NT2/D1 (cell line): ENCODE measurements at regions not wholly inside any gene's neighbourhood (a gene's known extent, or its start where the extent isn't known, plus 50 kb on each side); places are given as distances from the start of the nearest gene placed in this dataset.

Experiments
- DNase-seq: peaks from one replicate; pipeline ENCODE4 v3.0.0-alpha.2; 2011; ENCODE audit warnings: low read depth, low spot score
- H3K27me3 ChIP-seq: 2 replicates; pipeline ENCODE4 v1.6.0; 2011; ENCODE audit warnings: mild to moderate bottlenecking; ENCODE audit not compliant: insufficient read length, insufficient read depth
- H3K36me3 ChIP-seq: 2 replicates; pipeline ENCODE4 v1.6.1; 2011; ENCODE audit warnings: mild to moderate bottlenecking, low read length, mixed read lengths; ENCODE audit not compliant: insufficient read depth, insufficient read length
- H3K4me1 ChIP-seq: 2 replicates; pipeline ENCODE4 v1.5.1; 2011; ENCODE audit not compliant: insufficient read depth, insufficient read length
- H3K4me3 ChIP-seq: 2 replicates; pipeline ENCODE4 v1.5.1; 2011; ENCODE audit warnings: low read depth; ENCODE audit not compliant: insufficient read length
- H3K9ac ChIP-seq: 2 replicates; pipeline ENCODE4 v1.6.0; 2011; ENCODE audit warnings: low read depth; ENCODE audit not compliant: insufficient read length
- H3K9me3 ChIP-seq: 2 replicates; pipeline ENCODE4 v1.5.1; 2011; ENCODE audit warnings: mild to moderate bottlenecking, low read length; ENCODE audit not compliant: insufficient read depth
- SUZ12 ChIP-seq: IDR thresholded peaks from 2 replicates; pipeline ENCODE4 v1.6.1; 2011; ENCODE audit not compliant: insufficient read length, insufficient read depth; ENCODE audit errors: extremely low read depth
- YY1 ChIP-seq: IDR thresholded peaks from 2 replicates; pipeline ENCODE4 v1.6.1; 2011; ENCODE audit not compliant: insufficient read length, insufficient read depth
- ZNF274 ChIP-seq: IDR thresholded peaks from 2 replicates; pipeline ENCODE4 v1.6.1; 2011; ENCODE audit warnings: mild to moderate bottlenecking, low read depth, low read length

DNA sequence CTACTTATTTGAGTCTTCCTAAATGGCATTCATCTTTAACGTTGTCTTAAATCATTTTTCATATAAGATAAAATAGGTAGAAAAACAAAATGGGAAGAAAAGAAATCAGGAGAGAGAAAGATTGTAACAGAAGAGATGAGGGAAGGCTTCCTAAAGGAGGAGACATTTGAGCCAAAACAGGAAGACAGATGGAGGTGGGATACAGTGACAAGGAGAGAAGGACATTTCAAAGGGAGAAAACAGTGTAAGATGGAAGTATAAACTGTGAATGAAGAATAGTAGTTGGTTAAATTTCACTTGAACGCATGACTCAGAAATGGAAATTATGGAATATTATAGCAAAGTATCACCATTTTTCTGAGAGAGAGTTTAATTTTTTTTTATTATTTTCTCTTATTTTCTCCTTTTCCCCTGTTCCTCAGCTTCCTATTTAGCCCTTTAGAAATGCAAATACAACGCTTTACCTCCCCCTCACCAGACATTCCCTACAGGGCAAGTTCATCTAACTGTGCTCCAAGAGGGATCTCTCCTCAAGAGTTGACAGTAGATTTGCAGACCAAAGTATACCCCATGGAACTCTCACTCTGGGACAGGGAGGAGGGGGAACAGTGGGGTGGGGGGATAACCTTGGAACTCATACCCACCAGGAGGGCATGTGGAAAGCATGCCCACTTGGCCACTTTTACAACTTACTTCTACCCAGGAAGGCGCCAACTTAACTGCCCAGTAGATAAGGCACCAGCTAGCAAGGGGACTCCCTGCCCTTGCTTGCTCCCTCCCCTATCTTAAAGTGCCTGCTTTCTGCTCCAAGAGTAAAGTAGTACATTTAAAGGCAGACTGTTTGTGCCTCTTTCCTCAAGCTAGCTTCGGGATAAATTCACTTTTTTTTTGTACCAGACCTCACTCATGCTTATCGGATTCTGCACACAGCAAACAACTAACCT is 304.7 kb upstream of the POU5F2 start:
- no peaks in the 10 kb centered on the region for H3K4me1 ChIP-seq
- H3K4me3 ChIP-seq = no peak overlapping the region
- TF ChIP-seq YY1 = no peak
- no peak for TF ChIP-seq ZNF274
- TF ChIP-seq SUZ12 = no peak
- no peaks in the 10 kb centered on the region for H3K27me3 ChIP-seq
- H3K9me3 ChIP-seq = peaks cover 13% of the 10 kb centered on the region; the same call in 1 of the 2 replicates
- no peak overlapping the region for H3K9ac ChIP-seq
- peak; percentile 43 for DNase-seq
- no peaks in the 10 kb centered on the region for H3K36me3 ChIP-seq

DNA sequence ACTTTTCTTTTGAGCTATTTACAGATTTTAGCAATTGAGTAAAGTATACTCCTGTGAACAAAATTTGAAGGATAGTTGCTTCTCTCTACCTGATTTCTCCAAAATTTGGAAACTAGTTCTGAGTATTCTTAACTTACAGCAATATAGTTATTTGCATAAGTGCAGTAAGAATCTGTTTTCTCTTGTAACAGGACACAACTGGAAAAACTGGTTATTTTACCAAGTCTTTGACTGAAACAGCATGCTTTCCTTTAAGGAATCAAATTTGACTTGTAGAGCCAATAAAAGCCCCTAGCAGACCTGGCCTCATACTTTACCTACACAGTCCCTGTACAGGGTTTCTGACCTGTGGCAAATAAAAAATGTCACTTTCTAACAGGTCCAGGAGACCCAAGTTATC is 301.9 kb upstream of the POU5F2 start:
- Histone ChIP-seq H3K9ac (no peak overlapping the region), H3K9me3 (peaks cover 13% of the 10 kb centered on the region; the same call in 1 of the 2 replicates), H3K36me3 (no peaks in the 10 kb centered on the region), H3K4me3 (no peak overlapping the region), H3K4me1 (no peaks in the 10 kb centered on the region), H3K27me3 (no peaks in the 10 kb centered on the region)
- TF ChIP-seq YY1 (no peak), SUZ12 (no peak), ZNF274 (no peak)
- no peak for DNase-seq

DNA sequence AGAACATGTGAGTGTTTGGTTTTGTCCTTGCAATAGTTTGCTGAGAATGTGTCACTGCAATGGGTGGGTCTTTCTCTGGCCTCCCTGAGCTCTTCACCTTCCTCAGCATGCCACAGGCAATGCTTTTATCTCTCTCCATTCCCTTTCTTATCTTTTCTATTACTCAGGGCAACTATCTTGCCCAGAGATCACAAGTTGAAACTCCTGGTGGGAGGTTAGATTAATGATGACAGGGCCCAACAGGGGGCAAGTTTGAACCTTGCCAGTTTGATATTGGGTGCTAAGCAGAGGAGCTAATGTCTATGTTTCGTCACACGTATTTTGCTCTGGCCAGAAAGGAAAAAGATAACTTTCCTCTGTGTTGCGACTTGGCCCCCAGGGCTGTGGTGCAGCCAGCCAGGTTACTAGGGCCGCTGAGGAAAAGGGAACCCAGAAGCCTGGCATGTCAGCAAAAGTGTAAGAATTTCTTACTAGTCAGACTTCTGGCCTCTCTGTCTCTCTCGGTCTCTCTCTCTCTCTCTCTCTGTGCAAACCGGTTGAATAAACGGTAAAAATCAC is 299.3 kb upstream of the POU5F2 start:
- Histone ChIP-seq H3K9ac (no peak overlapping the region), H3K4me1 (no peaks in the 10 kb centered on the region), H3K4me3 (no peak overlapping the region), H3K9me3 (peaks cover 13% of the 10 kb centered on the region; the same call in 1 of the 2 replicates), H3K27me3 (no peaks in the 10 kb centered on the region), H3K36me3 (no peaks in the 10 kb centered on the region)
- DNase-seq = no peak
- TF ChIP-seq ZNF274 = no peak
- no peak for TF ChIP-seq YY1
- no peak for TF ChIP-seq SUZ12

DNA sequence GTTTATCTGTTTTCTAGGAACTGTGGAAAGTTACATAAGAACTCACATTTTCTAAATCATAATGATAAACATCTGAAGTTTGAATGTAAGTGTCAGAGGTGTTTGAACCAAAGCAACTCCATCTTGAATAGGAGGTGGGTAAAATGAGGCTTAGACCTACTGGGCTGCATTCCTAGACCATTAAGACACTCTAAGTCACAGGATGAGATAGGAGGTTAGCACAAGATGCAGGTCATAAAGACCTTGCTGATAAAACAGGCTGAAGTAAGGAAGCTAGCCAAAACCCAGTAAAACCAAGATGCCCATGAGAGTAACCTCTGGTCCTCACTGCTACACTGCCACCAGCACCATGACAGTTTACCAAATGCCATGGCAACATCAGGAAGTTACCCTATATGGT is 297.7 kb upstream of the POU5F2 start:
- Histone ChIP-seq H3K4me1 (no peaks in the 10 kb centered on the region), H3K27me3 (no peaks in the 10 kb centered on the region), H3K36me3 (no peaks in the 10 kb centered on the region), H3K4me3 (no peak overlapping the region), H3K9ac (no peak overlapping the region), H3K9me3 (peaks cover 13% of the 10 kb centered on the region; the same call in 1 of the 2 replicates)
- DNase-seq = no peak
- TF ChIP-seq SUZ12 (no peak), ZNF274 (no peak), YY1 (no peak)

DNA sequence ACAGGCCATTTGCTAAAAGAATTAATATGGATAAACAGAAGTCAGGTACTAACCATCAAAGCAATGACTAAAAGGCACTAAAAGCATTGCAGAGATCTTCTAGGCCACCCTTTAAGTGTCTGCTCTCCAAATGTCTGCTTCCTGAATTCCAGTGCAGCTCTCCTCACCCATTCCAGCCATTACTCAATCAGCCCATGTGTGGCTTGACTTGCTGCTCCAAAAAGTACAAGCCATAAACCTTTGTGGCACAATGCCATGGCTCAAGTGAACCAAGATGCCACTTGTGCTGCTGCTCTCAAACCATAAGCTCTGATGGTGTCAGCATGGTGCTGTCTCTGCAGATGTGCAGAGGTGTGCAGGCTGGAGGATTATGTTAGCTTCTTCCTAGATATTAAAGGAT is 290.2 kb upstream of the POU5F2 start:
- Histone ChIP-seq H3K4me1 (no peaks in the 10 kb centered on the region), H3K36me3 (no peaks in the 10 kb centered on the region), H3K9ac (no peak overlapping the region), H3K4me3 (no peak overlapping the region), H3K27me3 (no peaks in the 10 kb centered on the region), H3K9me3 (no peaks in the 10 kb centered on the region; the same call in 1 of the 2 replicates)
- DNase-seq = no peak
- TF ChIP-seq YY1 (no peak), SUZ12 (no peak), ZNF274 (no peak)

DNA sequence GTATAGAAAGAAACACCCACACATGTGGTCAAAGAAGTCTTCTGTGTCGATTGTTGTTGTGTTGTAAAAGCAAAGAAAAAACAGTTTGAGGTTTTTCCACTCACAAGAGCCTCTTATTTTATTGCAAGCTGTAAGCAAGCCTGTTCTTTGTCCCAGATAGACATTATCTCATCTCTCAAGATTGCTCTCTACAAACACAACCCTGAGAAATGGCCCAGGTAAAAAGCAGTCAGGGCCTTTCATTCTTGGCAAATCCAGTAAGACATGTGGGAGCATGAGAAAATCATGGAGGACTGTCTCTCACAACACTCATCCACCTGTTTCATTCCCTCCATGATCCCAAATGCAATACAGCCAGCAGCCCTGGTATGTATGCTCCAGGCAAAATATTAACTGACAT is 286.6 kb upstream of the POU5F2 start:
- TF ChIP-seq YY1 = no peak
- no peak for TF ChIP-seq ZNF274
- no peak for TF ChIP-seq SUZ12
- H3K9ac ChIP-seq = no peak overlapping the region
- no peak for DNase-seq
- H3K4me1 ChIP-seq = no peaks in the 10 kb centered on the region
- no peak overlapping the region for H3K4me3 ChIP-seq
- no peaks in the 10 kb centered on the region for H3K36me3 ChIP-seq
- peaks cover 4% of the 10 kb centered on the region; the same call in 1 of the 2 replicates for H3K9me3 ChIP-seq
- H3K27me3 ChIP-seq = no peaks in the 10 kb centered on the region

DNA sequence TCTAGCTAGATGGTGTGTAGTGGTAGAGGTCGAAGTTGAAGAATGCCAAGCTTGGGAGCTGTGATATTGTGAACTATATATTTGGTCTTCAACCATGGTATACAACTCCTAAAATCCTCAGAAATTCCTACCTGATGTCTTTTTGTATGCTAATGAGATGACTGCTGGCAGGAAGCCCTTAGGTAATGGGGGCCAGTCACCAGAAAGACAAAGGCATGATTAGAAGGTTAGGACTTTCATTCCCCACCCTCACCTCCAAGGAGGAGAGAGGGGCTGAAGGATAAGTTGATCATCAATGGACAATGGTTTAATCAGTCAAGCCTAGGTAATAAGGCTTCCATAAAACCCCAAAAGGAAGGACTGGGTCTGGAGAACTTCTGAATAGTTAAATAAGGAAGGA is 285.7 kb upstream of the POU5F2 start:
- H3K36me3 ChIP-seq = no peaks in the 10 kb centered on the region
- peaks cover 4% of the 10 kb centered on the region; the same call in 1 of the 2 replicates for H3K9me3 ChIP-seq
- no peaks in the 10 kb centered on the region for H3K27me3 ChIP-seq
- no peak overlapping the region for H3K4me3 ChIP-seq
- DNase-seq = no peak
- TF ChIP-seq ZNF274 (no peak), SUZ12 (no peak), YY1 (no peak)
- H3K9ac ChIP-seq = no peak overlapping the region
- no peaks in the 10 kb centered on the region for H3K4me1 ChIP-seq
